ENCODE measurements at regions not wholly inside any gene's neighbourhood (a gene's known extent, or its start where the extent isn't known, plus 50 kb on each side); places are given as distances from the start of the nearest gene placed in this dataset.

DNA sequence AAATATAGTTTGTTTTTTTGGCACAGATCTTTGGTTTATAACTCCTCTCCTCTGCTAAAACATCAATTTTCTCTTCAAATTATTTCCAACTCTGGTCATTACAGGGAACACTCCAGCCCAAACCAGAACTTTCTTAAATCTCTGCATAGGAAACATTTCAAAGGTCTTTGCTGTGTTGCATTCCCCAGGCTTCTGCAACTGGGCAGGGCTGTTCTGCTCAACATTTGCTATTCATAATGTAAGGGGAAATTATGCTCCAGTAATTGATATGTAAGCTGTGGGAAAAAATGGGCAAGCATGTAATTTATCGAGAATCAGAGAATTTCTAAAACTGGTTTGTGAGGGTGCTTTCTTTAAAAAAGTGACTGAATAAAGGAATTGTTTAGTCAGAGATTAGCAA, 410.4 kb downstream of the TUSC7 start:
- no peak for DNase-seq

DNA sequence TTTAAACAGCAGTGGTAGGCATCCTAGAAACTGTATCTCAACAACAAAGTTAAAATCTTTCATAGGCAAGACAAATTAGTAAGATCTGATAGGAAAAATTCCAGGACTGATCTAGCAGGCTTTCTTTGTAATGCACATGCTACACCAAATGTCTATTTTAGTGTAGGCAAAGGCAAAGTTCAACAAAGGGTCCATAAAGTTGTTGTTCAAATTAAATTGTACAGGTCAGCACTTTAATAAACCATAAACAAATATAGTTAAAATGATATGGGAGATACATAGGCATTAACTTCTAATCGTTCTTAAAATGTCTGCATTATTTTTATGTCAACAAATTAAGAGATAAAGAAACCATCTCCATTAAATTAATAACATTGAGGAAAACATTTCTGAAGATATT, 413.0 kb downstream of the TUSC7 start:
- Histone ChIP-seq H3K36me3 (no peaks in the 10 kb centered on the region), H3K4me3 (no peak overlapping the region), H3K9me3 (replicated peaks) (no peaks in the 10 kb centered on the region), H3K27ac (replicated peaks) (no peak overlapping the region), H3K4me1 (no peaks in the 10 kb centered on the region), H3K27me3 (ENCODE audit: low read depth) (no peaks in the 10 kb centered on the region)
- no peak for DNase-seq
- intact Hi-C loops (cut with micrococcal nuclease), result no loop called here
- TF ChIP-seq, protein P1, sequence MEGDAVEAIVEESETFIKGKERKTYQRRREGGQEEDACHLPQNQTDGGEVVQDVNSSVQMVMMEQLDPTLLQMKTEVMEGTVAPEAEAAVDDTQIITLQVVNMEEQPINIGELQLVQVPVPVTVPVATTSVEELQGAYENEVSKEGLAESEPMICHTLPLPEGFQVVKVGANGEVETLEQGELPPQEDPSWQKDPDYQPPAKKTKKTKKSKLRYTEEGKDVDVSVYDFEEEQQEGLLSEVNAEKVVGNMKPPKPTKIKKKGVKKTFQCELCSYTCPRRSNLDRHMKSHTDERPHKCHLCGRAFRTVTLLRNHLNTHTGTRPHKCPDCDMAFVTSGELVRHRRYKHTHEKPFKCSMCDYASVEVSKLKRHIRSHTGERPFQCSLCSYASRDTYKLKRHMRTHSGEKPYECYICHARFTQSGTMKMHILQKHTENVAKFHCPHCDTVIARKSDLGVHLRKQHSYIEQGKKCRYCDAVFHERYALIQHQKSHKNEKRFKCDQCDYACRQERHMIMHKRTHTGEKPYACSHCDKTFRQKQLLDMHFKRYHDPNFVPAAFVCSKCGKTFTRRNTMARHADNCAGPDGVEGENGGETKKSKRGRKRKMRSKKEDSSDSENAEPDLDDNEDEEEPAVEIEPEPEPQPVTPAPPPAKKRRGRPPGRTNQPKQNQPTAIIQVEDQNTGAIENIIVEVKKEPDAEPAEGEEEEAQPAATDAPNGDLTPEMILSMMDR (IDR thresholded peaks at IDR 0.05; ENCODE audit: borderline replicate concordance), result no peak

More for the DNA sequence above, 410.4 kb downstream of the TUSC7 start:
- Histone ChIP-seq H3K4me3 (no peak overlapping the region), H3K27ac (replicated peaks) (no peak overlapping the region), H3K27me3 (ENCODE audit: low read depth) (no peaks in the 10 kb centered on the region), H3K9me3 (replicated peaks) (no peaks in the 10 kb centered on the region), H3K36me3 (no peaks in the 10 kb centered on the region), H3K4me1 (no peaks in the 10 kb centered on the region)
- TF ChIP-seq, protein P1 (IDR thresholded peaks at IDR 0.05; ENCODE audit: borderline replicate concordance), result no peak
- intact Hi-C loops (cut with micrococcal nuclease), result no loop called here

DNA sequence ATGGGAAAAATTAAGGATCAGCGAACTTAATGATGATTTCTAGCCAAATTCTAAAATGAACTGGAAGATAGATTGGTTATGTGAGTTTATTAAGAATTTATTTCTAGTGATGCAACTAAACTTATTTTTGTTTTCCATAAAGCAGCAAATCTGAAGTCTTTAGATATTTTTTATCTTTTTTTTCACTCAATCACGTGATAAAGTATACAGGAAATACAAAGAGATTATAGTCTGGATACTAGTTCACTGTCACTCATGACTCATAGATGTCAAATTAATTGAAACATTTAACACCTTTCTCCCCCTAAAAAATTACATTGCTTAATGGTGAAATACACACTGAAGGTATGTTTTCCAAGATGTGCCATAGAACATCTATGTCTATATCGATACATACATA, 416.9 kb downstream of the TUSC7 start:
- no peak for DNase-seq
- Histone ChIP-seq H3K4me3 (no peak overlapping the region), H3K27me3 (ENCODE audit: low read depth) (no peaks in the 10 kb centered on the region), H3K27ac (replicated peaks) (no peak overlapping the region), H3K4me1 (no peaks in the 10 kb centered on the region), H3K9me3 (replicated peaks) (no peaks in the 10 kb centered on the region), H3K36me3 (no peaks in the 10 kb centered on the region)
- TF ChIP-seq, protein P1 (IDR thresholded peaks at IDR 0.05; ENCODE audit: borderline replicate concordance), result no peak
- intact Hi-C loops (cut with micrococcal nuclease), result no loop called here

DNA sequence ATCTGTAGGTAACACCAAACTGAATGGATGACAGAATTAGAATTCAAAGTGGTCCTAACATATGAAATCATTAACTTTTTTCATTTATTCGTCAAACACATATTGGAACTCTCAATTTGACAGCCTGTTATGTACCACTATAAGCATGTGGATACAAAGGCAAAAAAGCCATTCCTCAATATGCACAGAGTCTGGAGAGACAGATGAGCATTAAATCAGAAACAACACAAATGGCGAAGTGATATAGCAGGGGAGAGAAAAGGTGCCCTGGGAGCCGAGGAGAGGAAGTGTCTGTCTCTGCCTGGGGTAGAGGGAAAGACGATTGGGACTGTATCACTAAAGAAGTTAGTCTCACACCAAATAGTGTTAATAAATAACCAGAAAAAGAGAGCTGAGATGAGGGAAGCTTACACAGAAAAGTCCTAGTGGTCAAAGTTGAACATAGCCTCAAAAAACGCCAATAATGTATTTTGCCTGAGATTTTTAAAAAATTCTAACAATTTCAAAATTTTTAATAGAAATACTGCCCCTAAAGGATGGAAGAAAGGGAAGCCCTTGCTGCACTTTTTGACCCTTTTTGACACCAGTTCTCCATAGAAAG, 417.5 kb downstream of the TUSC7 start:
- no peak overlapping the region for H3K4me3 ChIP-seq
- no peaks in the 10 kb centered on the region for H3K36me3 ChIP-seq
- TF ChIP-seq, protein P1 (IDR thresholded peaks at IDR 0.05; ENCODE audit: borderline replicate concordance), result no peak
- intact Hi-C loops (cut with micrococcal nuclease), result no loop called here
- H3K27ac ChIP-seq (replicated peaks), result no peak overlapping the region
- H3K27me3 ChIP-seq (ENCODE audit: low read depth), result no peaks in the 10 kb centered on the region
- no peak for DNase-seq
- H3K4me1 ChIP-seq, result no peaks in the 10 kb centered on the region
- H3K9me3 ChIP-seq (replicated peaks), result no peaks in the 10 kb centered on the region

DNA sequence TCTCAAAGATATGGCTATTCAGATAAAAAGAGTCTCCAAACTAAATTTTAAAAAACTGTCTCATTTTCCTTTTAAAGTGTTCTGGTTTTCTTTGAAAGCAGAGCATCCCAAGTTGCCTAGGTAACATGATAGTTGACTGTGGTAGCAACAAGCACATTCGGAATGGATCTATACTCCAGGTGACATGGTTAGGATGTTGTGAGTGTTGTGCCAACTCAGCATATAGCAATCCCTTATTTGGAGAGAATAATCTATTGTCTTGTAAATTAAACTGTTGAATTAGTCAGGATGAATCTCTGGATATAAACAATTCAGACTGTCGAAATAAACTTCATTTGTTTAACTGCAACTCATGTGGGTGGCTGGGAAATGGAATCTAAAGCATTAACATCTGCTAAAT, 418.6 kb downstream of the TUSC7 start:
- Histone ChIP-seq H3K27me3 (ENCODE audit: low read depth) (no peaks in the 10 kb centered on the region), H3K4me1 (no peaks in the 10 kb centered on the region), H3K27ac (replicated peaks) (no peak overlapping the region), H3K9me3 (replicated peaks) (no peaks in the 10 kb centered on the region), H3K36me3 (no peaks in the 10 kb centered on the region), H3K4me3 (no peak overlapping the region)
- DNase-seq, result no peak
- intact Hi-C loops (cut with micrococcal nuclease), result no loop called here
- TF ChIP-seq, protein P1 (IDR thresholded peaks at IDR 0.05; ENCODE audit: borderline replicate concordance), result no peak
